K562 (cell line): ENCODE measurements at regions not wholly inside any gene's neighbourhood (a gene's known extent, or its start where the extent isn't known, plus 50 kb on each side); places are given as distances from the start of the nearest gene placed in this dataset.

Experiments used
- HDAC6 ChIP-seq: IDR thresholded peaks from 2 replicates; pipeline ENCODE4 v1.6.1; 2012; ENCODE audit warnings: low read depth, mild to moderate bottlenecking, control low read depth, inconsistent platforms, low read length, moderate library complexity
- MAFK ChIP-seq: IDR thresholded peaks from 2 replicates; pipeline ENCODE4 v1.6.1; 2011; ENCODE audit warnings: low read length, improper control_type of control experiment
- POLR2A ChIP-seq: fragments of 450-650 bp; conservative IDR thresholded peaks from 2 replicates; pipeline ENCODE4 v1.6.1; 2016
- POLR3A ChIP-seq: IDR thresholded peaks from 2 replicates; pipeline ENCODE4 v1.6.1; 2011; ENCODE audit warnings: borderline replicate concordance, mild to moderate bottlenecking, moderate library complexity; ENCODE audit not compliant: insufficient read length, insufficient read depth; ENCODE audit errors: extremely low read depth
- TF ChIP-seq, protein P1 (sequence below), 3 experiments: IDR thresholded peaks in 2 of 3; conservative IDR thresholded peaks in 1 of 3; 2 replicates each; pipeline ENCODE4 v1.5.1; 2011 to 2012; ENCODE audit warnings: low read length in 3 of 3, mild to moderate bottlenecking in 3 of 3, control low read depth in 2 of 3, improper control_type of control experiment in 1 of 3, inconsistent platforms in 1 of 3, low read depth in 1 of 3, mixed read lengths in 1 of 3, moderate library complexity in 1 of 3; ENCODE audit not compliant: insufficient read depth in 2 of 3
- TF ChIP-seq, protein P2 (sequence below): IDR thresholded peaks from 2 replicates; pipeline ENCODE4 v1.6.1; 2016; ENCODE audit warnings: missing genetic modification characterization, missing compliant biosample characterization
- TF ChIP-seq, protein P3 (sequence below): fragments of 250-450 bp; sonication (Bioruptor Pico); IDR thresholded peaks from 2 replicates; pipeline ENCODE4 v1.5.0; 2022; ENCODE audit warnings: mild to moderate bottlenecking
- TF ChIP-seq, protein P4 (sequence below), 2 experiments: fragments of 450-650 bp; formaldehyde crosslinking in 1 of 2; IDR thresholded peaks; 2 replicates each; pipeline versions ENCODE4 v1.4.0 to v1.6.1; 2014 to 2020; ENCODE audit warnings: mild to moderate bottlenecking in 2 of 2, borderline replicate concordance in 1 of 2, low read depth in 1 of 2

DNA sequence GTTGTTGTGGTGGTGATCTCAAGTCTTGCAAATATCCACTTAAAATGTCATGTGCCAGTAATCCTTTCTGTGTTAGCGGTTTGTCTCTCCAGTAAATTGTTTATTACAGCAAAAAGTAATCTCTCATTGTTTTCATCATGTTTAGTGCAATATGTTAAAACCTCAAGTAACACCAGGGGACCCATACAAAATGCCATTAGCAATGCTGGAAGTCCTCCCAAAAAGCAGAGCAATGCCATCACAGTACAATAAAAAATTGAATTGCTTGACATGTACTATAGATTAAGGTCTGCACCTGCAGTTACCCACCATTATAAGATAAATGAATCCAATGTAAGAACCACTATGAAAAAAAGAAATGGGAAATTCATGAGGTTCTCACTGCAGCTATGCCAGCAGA is 1606.5 kb downstream of the BRINP3 start:
- TF ChIP-seq, protein P1, sequence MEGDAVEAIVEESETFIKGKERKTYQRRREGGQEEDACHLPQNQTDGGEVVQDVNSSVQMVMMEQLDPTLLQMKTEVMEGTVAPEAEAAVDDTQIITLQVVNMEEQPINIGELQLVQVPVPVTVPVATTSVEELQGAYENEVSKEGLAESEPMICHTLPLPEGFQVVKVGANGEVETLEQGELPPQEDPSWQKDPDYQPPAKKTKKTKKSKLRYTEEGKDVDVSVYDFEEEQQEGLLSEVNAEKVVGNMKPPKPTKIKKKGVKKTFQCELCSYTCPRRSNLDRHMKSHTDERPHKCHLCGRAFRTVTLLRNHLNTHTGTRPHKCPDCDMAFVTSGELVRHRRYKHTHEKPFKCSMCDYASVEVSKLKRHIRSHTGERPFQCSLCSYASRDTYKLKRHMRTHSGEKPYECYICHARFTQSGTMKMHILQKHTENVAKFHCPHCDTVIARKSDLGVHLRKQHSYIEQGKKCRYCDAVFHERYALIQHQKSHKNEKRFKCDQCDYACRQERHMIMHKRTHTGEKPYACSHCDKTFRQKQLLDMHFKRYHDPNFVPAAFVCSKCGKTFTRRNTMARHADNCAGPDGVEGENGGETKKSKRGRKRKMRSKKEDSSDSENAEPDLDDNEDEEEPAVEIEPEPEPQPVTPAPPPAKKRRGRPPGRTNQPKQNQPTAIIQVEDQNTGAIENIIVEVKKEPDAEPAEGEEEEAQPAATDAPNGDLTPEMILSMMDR (IDR thresholded peaks at IDR 0.05 in 2 of 3, conservative IDR thresholded peaks at IDR 0.05 in 1 of 3; ENCODE audit: insufficient read depth in 2 of 3, low read depth in 1 of 3, low read length in 3 of 3): no peak
- TF ChIP-seq, protein P2, sequence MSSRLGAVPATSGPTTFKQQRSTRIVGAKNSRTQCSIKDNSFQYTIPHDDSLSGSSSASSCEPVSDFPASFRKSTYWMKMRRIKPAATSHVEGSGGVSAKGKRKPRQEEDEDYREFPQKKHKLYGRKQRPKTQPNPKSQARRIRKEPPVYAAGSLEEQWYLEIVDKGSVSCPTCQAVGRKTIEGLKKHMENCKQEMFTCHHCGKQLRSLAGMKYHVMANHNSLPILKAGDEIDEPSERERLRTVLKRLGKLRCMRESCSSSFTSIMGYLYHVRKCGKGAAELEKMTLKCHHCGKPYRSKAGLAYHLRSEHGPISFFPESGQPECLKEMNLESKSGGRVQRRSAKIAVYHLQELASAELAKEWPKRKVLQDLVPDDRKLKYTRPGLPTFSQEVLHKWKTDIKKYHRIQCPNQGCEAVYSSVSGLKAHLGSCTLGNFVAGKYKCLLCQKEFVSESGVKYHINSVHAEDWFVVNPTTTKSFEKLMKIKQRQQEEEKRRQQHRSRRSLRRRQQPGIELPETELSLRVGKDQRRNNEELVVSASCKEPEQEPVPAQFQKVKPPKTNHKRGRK (tag): no peak
- TF ChIP-seq HDAC6 (no peak), POLR2A (no peak), MAFK (no peak), POLR3A (no peak)
- TF ChIP-seq, protein P3, sequence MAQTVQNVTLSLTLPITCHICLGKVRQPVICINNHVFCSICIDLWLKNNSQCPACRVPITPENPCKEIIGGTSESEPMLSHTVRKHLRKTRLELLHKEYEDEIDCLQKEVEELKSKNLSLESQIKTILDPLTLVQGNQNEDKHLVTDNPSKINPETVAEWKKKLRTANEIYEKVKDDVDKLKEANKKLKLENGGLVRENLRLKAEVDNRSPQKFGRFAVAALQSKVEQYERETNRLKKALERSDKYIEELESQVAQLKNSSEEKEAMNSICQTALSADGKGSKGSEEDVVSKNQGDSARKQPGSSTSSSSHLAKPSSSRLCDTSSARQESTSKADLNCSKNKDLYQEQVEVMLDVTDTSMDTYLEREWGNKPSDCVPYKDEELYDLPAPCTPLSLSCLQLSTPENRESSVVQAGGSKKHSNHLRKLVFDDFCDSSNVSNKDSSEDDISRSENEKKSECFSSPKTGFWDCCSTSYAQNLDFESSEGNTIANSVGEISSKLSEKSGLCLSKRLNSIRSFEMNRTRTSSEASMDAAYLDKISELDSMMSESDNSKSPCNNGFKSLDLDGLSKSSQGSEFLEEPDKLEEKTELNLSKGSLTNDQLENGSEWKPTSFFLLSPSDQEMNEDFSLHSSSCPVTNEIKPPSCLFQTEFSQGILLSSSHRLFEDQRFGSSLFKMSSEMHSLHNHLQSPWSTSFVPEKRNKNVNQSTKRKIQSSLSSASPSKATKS (CRISPR knock-in tag): no peak
- TF ChIP-seq, protein P4, sequence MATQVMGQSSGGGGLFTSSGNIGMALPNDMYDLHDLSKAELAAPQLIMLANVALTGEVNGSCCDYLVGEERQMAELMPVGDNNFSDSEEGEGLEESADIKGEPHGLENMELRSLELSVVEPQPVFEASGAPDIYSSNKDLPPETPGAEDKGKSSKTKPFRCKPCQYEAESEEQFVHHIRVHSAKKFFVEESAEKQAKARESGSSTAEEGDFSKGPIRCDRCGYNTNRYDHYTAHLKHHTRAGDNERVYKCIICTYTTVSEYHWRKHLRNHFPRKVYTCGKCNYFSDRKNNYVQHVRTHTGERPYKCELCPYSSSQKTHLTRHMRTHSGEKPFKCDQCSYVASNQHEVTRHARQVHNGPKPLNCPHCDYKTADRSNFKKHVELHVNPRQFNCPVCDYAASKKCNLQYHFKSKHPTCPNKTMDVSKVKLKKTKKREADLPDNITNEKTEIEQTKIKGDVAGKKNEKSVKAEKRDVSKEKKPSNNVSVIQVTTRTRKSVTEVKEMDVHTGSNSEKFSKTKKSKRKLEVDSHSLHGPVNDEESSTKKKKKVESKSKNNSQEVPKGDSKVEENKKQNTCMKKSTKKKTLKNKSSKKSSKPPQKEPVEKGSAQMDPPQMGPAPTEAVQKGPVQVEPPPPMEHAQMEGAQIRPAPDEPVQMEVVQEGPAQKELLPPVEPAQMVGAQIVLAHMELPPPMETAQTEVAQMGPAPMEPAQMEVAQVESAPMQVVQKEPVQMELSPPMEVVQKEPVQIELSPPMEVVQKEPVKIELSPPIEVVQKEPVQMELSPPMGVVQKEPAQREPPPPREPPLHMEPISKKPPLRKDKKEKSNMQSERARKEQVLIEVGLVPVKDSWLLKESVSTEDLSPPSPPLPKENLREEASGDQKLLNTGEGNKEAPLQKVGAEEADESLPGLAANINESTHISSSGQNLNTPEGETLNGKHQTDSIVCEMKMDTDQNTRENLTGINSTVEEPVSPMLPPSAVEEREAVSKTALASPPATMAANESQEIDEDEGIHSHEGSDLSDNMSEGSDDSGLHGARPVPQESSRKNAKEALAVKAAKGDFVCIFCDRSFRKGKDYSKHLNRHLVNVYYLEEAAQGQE (IDR thresholded peaks at IDR 0.05; ENCODE audit: borderline replicate concordance): no peak
- TF ChIP-seq, protein P4 (CRISPR knock-in tag; IDR thresholded peaks at IDR 0.05; ENCODE audit: low read depth): no peak
